Osteoblast (primary cell): ENCODE measurements at regions not wholly inside any gene's neighbourhood (a gene's known extent, or its start where the extent isn't known, plus 50 kb on each side); places are given as distances from the start of the nearest gene placed in this dataset.

Source experiments
- DNase-seq: peaks from one replicate; pipeline ENCODE4 v3.0.0; 2011; ENCODE audit warnings: low spot score, mixed read lengths; ENCODE audit not compliant: insufficient read length; ENCODE audit errors: missing footprints
- H2AFZ ChIP-seq: 2 replicates; pipeline ENCODE4 v1.6.0; 2011; ENCODE audit warnings: mild to moderate bottlenecking, low read length
- H3K27ac ChIP-seq: 2 replicates; pipeline ENCODE4 v1.5.1; 2011; ENCODE audit warnings: mild to moderate bottlenecking, low read depth, low read length, moderate library complexity
- H3K27me3 ChIP-seq: 2 replicates; pipeline ENCODE4 v1.6.0; 2012; ENCODE audit warnings: mild to moderate bottlenecking, control low read depth, inconsistent platforms, low read length, moderate library complexity; ENCODE audit not compliant: insufficient read depth
- H3K36me3 ChIP-seq: 2 replicates; pipeline ENCODE4 v1.5.1; 2011; ENCODE audit warnings: mild to moderate bottlenecking, low read length, control low read depth, moderate library complexity; ENCODE audit not compliant: insufficient read depth
- H3K4me1 ChIP-seq: 2 replicates; pipeline ENCODE4 v1.5.1; 2011; ENCODE audit warnings: mild to moderate bottlenecking, low read length, control low read depth, moderate library complexity; ENCODE audit not compliant: insufficient read depth
- H3K4me2 ChIP-seq: 2 replicates; pipeline ENCODE4 v1.6.0; 2011; ENCODE audit warnings: mild to moderate bottlenecking, low read length; ENCODE audit not compliant: insufficient read depth
- H3K4me3 ChIP-seq: fragments of 200-600 bp; sonication (generic); 3 replicates; pipeline ENCODE4 v1.5.1; 2012; ENCODE audit warnings: mild to moderate bottlenecking, low read length, inconsistent platforms; ENCODE audit not compliant: insufficient read depth
- H3K79me2 ChIP-seq: 2 replicates; pipeline ENCODE4 v1.6.0; 2012; ENCODE audit warnings: mild to moderate bottlenecking, low read length, control low read depth, inconsistent platforms; ENCODE audit not compliant: insufficient read depth
- H3K9me3 ChIP-seq: 2 replicates; pipeline ENCODE4 v1.5.1; 2011; ENCODE audit warnings: low read depth, low read length, control low read depth
- H4K20me1 ChIP-seq: 2 replicates; pipeline ENCODE4 v1.6.0; 2012; ENCODE audit warnings: mild to moderate bottlenecking, low read length, control low read depth; ENCODE audit not compliant: insufficient read depth
- TF ChIP-seq, protein P1 (sequence below): IDR thresholded peaks from 2 replicates; pipeline ENCODE4 v1.5.1; 2011; ENCODE audit warnings: mild to moderate bottlenecking, low read depth, low read length, moderate library complexity; ENCODE audit errors: extremely low read depth

DNA sequence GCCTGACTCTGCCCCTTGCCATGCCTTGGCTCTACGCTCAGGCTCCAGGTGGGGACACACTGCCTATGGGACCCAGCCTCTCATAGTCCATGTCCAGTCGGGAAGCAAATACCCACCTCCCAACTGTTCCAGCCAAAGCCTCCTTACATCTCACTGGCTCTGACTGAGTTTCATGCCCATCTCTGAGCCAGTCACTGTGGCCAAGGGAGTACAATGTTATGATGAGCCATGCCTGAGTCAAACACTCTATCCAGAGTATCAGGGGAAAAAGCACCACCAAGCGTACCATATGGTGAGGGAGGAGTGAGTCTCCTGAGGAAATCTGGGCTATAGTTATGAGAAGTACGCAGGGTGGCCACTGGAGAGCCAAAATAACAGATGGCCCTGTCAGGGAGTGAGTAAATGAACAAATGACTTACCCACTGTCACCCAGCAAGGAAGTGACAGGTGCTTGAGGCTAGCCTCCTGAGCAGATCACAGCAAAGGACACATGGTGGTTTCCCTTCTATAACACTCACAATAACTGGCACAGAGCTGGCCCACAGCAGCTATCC lies 236.6 kb upstream of the GJB5 start:
- Histone ChIP-seq H3K9me3 (no peaks in the 10 kb centered on the region), H4K20me1 (no peaks in the 10 kb centered on the region), H3K4me1 (no peaks in the 10 kb centered on the region), H3K4me2 (no peak overlapping the region), H3K79me2 (no peaks in the 10 kb centered on the region), H3K4me3 (no peak overlapping the region), H3K27me3 (no peaks in the 10 kb centered on the region), H2AFZ (no peak overlapping the region), H3K27ac (no peak overlapping the region), H3K36me3 (no peaks in the 10 kb centered on the region)
- DNase-seq = no peak
- TF ChIP-seq, protein P1, sequence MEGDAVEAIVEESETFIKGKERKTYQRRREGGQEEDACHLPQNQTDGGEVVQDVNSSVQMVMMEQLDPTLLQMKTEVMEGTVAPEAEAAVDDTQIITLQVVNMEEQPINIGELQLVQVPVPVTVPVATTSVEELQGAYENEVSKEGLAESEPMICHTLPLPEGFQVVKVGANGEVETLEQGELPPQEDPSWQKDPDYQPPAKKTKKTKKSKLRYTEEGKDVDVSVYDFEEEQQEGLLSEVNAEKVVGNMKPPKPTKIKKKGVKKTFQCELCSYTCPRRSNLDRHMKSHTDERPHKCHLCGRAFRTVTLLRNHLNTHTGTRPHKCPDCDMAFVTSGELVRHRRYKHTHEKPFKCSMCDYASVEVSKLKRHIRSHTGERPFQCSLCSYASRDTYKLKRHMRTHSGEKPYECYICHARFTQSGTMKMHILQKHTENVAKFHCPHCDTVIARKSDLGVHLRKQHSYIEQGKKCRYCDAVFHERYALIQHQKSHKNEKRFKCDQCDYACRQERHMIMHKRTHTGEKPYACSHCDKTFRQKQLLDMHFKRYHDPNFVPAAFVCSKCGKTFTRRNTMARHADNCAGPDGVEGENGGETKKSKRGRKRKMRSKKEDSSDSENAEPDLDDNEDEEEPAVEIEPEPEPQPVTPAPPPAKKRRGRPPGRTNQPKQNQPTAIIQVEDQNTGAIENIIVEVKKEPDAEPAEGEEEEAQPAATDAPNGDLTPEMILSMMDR = no peak

DNA sequence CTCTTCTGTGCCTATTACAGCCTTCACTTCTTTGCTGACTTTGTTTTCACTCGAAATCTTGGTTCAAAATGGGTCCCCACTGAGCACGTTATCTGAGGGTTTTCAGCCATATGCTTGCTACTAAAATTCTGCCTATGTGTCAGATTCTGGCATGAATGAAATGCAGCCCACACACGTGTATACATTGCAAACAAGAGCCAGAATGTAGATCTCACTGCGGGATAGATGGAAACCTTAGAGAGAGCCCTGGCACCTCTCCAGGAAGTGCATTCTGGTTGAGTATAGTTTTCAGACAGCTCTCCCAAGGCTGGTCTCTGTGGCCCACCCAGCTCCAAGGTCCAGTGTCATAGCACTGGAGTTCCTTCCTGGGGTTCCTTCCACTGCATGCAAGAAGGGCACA lies 234.7 kb upstream of the GJB5 start:
- H3K4me3 ChIP-seq = no peak overlapping the region
- no peak overlapping the region for H3K4me2 ChIP-seq
- H4K20me1 ChIP-seq = no peaks in the 10 kb centered on the region
- no peak overlapping the region for H2AFZ ChIP-seq
- no peaks in the 10 kb centered on the region for H3K79me2 ChIP-seq
- DNase-seq = no peak
- TF ChIP-seq, protein P1 = no peak
- H3K4me1 ChIP-seq = no peaks in the 10 kb centered on the region
- no peaks in the 10 kb centered on the region for H3K9me3 ChIP-seq
- no peaks in the 10 kb centered on the region for H3K36me3 ChIP-seq
- no peaks in the 10 kb centered on the region for H3K27me3 ChIP-seq
- no peak overlapping the region for H3K27ac ChIP-seq

DNA sequence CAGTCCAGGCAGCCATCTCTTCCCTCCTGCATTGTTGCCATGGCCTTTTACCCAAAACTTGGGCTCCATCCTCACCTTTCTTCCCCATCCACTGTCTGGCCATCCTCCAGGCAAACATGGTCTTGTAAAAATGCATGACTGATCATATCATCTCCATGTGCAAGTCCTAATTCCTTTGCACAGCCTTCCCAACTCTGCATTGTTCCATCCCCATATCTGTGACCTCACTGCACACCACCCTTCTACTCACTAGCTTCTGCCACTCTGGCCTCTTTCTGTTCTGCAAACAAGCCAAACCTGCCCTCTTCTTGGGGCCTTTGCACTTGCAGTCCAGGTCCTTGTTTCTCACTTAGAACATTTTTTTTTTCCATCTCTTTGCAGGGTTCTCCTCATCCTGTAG lies 230.1 kb upstream of the GJB5 start:
- H3K9me3 ChIP-seq = no peaks in the 10 kb centered on the region
- no peaks in the 10 kb centered on the region for H3K36me3 ChIP-seq
- no peaks in the 10 kb centered on the region for H3K27me3 ChIP-seq
- H3K27ac ChIP-seq = no peak overlapping the region
- no peak overlapping the region for H2AFZ ChIP-seq
- H4K20me1 ChIP-seq = no peaks in the 10 kb centered on the region
- TF ChIP-seq, protein P1 = no peak
- H3K4me3 ChIP-seq = no peak overlapping the region
- no peak for DNase-seq
- no peaks in the 10 kb centered on the region for H3K79me2 ChIP-seq
- H3K4me1 ChIP-seq = no peaks in the 10 kb centered on the region
- no peak overlapping the region for H3K4me2 ChIP-seq

DNA sequence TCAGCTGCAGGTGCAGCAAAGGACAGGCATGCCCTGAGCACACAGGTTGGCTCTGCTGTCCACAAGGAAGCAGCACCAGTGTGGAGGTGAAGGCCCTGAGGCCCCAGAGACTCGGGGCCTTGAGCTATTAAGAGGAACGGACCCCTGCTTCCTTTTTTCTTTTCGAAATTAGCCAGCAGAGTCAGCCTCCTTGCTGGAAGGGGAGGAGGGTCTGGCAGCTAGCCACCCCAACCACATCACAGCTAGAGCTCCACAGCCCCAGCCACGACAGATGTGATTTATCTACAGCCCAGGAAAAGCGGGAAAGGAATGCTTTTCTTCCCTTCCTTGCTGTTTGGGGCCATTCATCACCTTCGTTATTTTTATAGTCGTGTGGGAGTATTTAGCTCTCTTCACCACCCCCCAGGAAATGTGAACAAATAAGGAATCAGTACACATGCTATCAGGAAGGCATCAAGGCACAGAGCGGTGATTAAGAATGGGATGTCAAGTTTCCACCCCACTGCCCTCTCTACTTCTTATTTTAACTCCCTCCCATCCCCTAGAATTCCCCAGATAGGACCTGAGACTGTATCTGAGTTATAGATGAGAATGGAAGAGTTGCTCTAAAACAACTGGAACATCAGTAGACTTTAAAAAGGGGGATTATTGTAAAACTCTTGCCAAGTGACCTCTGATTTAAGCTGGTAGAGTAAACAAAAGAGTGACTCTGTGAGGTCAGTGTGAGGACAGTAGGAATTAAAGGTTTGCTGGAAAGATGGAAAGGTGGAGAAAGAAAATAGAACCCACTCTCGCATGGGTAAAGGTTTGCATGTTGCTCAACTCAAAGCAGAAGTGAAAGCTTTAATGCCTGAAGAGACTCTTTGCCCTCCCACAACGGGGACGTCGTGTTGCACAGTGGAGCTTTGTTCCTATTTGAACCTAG lies 224.7 kb upstream of the GJB5 start:
- no peak overlapping the region for H3K4me2 ChIP-seq

More for the DNA sequence above, 224.7 kb upstream of the GJB5 start:
- no peaks in the 10 kb centered on the region for H3K27me3 ChIP-seq
- peaks cover 4% of the 10 kb centered on the region for H3K9me3 ChIP-seq
- H3K79me2 ChIP-seq = no peaks in the 10 kb centered on the region
- H3K27ac ChIP-seq = no peak overlapping the region
- H3K36me3 ChIP-seq = no peaks in the 10 kb centered on the region
- H4K20me1 ChIP-seq = no peaks in the 10 kb centered on the region
- no peak overlapping the region for H3K4me3 ChIP-seq
- H2AFZ ChIP-seq = no peak overlapping the region
- no peak for DNase-seq
- H3K4me1 ChIP-seq = no peaks in the 10 kb centered on the region
- TF ChIP-seq, protein P1 = no peak
